ENCODE measurements at regions not wholly inside any gene's neighbourhood (a gene's known extent, or its start where the extent isn't known, plus 50 kb on each side); places are given as distances from the start of the nearest gene placed in this dataset.

DNA sequence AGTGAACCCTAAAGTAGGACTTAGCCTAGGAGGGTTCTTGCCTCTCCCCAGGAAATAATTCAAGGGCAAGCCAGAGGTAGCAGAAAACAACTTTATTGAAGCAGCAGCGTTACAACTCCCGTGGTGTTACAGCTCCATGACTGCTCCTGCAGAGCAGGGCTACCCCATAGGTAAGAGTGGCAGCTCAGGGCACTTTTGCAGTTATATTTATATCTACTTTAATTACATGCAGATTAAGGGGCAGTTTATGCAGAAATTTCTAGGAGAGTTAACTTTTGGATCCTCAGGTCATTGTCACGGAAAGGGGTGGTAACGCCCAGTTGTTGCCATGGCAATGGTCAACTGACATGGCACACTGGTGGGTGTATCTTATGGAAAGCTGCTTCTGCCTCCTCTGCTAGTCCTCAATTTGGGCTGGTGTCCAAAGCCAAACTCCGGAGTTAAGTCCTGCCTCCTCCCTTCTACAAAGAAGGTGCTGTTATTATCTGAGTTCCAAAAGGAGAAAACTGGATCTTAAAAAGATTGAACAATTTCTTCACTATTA lies 1413.0 kb downstream of the DSC3 start:
- Mint-ChIP-seq H3K27ac (no peak overlapping the region), H3K4me1 (no peaks in the 10 kb centered on the region), H3K4me3 (no peak overlapping the region), H3K27me3 (no peaks in the 10 kb centered on the region), H3K9me3 (no peaks in the 10 kb centered on the region)
- DNase-seq (no peak), ATAC-seq (no peak)

DNA sequence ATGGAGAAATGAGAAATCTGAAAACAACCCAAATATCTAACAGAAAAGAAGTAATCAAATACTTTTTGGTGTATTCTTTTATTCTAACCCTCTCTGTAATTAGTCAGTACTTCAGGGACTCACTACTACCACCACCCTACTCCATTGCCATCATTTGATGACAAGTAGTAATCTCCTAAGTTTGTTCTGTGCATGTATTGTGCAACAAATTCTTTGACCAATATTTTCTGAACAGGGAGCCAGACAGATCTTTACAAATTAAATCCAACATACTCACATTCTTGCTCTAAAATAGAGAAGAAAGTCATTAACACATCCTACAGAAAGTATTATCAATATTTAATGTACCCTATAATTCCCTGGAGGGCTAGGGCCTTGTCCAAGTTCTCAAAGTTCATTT lies 1416.4 kb downstream of the DSC3 start:
- ATAC-seq: no peak
- H3K4me1 Mint-ChIP-seq: no peaks in the 10 kb centered on the region
- no peak for DNase-seq
- H3K9me3 Mint-ChIP-seq: peaks cover 0 to 7% of the 10 kb centered on the region in 2 donors
- no peaks in the 10 kb centered on the region for H3K27me3 Mint-ChIP-seq
- H3K4me3 Mint-ChIP-seq: no peak overlapping the region
- H3K27ac Mint-ChIP-seq: no peak overlapping the region

DNA sequence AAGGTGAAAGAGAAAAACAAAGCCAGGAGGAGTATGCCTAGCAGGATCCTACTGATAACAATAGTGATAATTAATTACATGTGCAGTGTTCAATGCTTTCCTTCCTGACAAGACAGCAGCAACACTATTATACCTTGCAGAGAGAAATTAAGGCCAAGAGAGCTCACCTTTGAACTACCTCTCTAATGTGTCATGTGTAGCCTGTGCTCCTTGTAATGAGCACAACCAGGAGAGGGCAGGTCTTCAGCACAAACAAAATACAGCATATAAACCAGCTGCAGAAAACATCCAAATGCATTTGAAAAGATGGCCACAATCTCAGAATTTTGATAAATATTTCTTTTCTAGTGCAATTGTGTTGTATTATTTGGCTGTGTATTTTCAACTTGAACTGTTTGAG lies 1425.7 kb downstream of the DSC3 start:
- DNase-seq (no peak), ATAC-seq (no peak)
- H3K4me3 Mint-ChIP-seq: no peak overlapping the region
- H3K27ac Mint-ChIP-seq: no peak overlapping the region
- peaks cover 0 to 4% of the 10 kb centered on the region in 2 donors for H3K9me3 Mint-ChIP-seq
- H3K27me3 Mint-ChIP-seq: no peaks in the 10 kb centered on the region
- no peaks in the 10 kb centered on the region for H3K4me1 Mint-ChIP-seq

DNA sequence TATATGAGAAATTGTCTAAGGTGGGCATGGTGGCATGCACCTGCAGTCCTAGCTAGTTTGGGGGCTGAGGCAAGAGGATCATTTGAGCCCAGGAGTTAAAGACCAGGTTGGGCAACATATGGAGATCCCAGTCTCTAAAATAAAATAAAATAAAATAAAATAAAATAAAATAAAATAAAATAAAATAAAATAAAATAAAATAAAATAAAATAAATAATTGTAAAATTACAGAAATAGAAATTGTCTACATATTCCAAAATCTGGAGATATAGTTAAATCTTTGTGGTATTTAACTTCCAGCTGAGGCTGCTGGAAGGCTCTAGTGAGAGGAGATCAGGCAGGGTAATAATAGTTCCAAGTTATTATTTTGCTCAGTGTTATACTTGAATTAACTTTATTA lies 1432.1 kb upstream of the CDH2 start:
- no peaks in the 10 kb centered on the region for H3K4me1 Mint-ChIP-seq
- no peak overlapping the region for H3K4me3 Mint-ChIP-seq
- no peak overlapping the region for H3K27ac Mint-ChIP-seq
- no peak for ATAC-seq
- DNase-seq: no peak
- peaks cover 21 to 39% of the 10 kb centered on the region in 2 donors for H3K9me3 Mint-ChIP-seq
- no peaks in the 10 kb centered on the region for H3K27me3 Mint-ChIP-seq

DNA sequence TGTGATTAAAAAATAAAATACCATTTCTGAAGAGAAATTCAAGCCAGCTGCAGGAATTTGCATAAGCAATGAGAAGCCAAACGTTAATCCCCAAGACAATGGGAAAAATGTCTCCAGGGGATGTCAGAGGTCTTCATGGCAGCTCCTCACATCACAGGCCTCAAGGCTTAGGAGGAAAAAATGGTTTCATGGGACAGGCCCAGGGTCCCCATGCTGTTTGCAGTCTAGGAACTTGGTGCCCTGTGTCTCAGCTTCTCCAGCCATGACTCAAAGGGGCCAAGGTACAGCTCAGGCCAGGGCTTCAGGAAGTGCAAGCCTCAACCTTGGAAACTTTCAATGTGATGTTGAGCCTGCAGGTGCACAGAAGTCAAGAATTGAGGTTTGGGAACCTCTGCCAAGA lies 1428.4 kb upstream of the CDH2 start:
- no peak overlapping the region for H3K4me3 Mint-ChIP-seq
- H3K27me3 Mint-ChIP-seq: no peaks in the 10 kb centered on the region
- no peak for DNase-seq
- no peak overlapping the region for H3K27ac Mint-ChIP-seq
- H3K4me1 Mint-ChIP-seq: no peaks in the 10 kb centered on the region
- H3K9me3 Mint-ChIP-seq: peaks cover 23 to 39% of the 10 kb centered on the region in 2 donors
- no peak for ATAC-seq

DNA sequence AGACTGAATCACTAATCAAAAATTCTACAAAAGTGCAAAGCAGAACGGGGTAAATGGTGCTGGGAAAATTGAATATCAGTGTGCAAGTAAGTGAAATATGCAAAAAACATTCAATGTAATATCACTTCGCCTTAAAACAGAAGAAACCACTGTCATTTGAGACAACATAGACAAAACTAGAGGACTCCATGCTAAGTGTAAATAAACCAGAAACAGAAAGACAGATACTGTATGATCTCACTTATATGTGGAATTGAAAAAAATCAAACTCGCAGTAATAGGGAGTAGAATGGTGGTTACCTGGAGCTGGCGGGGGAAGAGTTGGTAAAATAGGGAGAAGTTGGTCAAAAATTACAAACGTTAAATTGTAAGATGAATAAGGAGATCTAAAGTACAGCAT lies 1420.0 kb upstream of the CDH2 start:
- Mint-ChIP-seq H3K4me1 (no peaks in the 10 kb centered on the region), H3K27ac (no peak overlapping the region), H3K27me3 (no peaks in the 10 kb centered on the region), H3K9me3 (peaks cover 0 to 7% of the 10 kb centered on the region in 2 donors), H3K4me3 (no peak overlapping the region)
- peak; percentile 40 for ATAC-seq
- DNase-seq: no peak

DNA sequence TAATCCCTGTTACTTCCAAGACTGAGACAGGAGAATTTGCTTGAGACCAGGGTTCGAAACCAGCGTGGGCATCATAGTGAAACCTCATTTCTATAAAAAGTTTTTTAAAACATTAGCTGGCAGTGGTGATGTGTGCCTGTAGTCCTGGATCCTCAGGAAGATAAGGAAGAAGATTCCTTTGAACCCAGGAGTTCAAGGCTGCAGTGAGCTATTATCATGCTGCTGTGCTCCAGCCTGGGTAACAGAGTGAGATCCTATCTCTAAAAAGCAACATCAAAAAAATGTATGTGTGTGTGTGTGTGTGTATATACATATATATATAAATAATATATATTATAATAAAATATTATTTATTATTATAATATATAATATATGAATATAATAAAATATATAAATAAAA lies 1417.6 kb upstream of the CDH2 start:
- ATAC-seq (no peak), DNase-seq (no peak)
- Mint-ChIP-seq H3K27me3 (no peaks in the 10 kb centered on the region), H3K4me3 (no peak overlapping the region), H3K9me3 (peaks cover 7 to 9% of the 10 kb centered on the region in 2 donors), H3K4me1 (no peaks in the 10 kb centered on the region), H3K27ac (no peak overlapping the region)

DNA sequence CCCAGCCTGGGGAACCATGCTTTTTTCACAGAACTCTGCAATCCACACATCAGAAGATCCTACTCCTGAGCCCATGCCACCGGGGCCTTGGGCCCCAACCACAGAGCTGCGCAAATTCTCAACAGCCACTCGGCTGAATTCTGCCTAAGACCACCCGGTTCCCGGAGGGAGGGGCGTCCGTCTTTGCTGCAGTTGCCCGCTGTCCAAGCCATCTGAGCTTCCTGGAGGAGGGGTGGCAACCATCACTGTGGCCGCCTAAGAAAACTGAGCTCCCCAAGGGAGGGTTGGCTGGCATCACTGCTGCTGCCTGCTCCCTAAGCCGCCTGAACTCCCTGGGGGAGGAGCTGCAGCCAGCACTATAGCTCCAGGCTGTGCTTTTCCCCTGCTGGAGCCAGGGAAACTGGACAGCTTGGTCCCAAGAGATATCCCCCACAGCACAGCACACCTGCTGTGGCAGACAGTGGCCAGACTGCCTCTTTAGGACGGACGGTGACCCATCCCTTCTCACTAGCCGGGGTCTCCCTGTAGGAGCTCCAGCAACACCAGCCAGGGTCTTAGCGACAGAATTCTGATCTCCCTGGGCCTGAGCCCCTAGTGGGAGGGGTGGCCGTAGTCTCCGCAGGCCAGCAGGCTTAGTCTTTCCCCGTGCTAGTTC lies 1411.6 kb upstream of the CDH2 start:
- no peaks in the 10 kb centered on the region for H3K4me1 Mint-ChIP-seq
- H3K27ac Mint-ChIP-seq: no peak overlapping the region
- H3K27me3 Mint-ChIP-seq: no peaks in the 10 kb centered on the region
- no peak overlapping the region for H3K4me3 Mint-ChIP-seq
- DNase-seq: no peak
- peaks cover 17 to 23% of the 10 kb centered on the region in 2 donors for H3K9me3 Mint-ChIP-seq
- ATAC-seq: no peak

DNA sequence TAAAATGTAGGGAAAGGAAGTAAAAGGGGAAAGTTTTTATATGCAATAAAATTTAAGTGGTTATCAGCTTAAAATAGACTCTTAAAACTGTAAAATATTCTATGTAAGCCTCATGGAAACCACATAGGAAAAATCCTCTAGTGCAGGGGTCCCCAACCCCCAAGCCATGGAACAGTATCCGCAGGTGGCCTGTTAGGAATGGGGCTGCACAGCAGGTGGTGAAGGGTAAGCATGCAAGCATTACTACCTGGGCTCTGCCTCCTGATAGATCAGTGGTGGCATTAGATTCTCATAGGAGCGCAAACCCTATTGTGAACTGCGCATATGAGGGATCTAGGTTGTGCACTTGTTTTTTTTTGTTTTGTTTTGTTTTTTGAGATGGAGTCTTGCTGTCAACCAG lies 1409.3 kb upstream of the CDH2 start:
- Mint-ChIP-seq H3K27me3 (no peaks in the 10 kb centered on the region), H3K27ac (no peak overlapping the region), H3K4me1 (no peaks in the 10 kb centered on the region), H3K4me3 (no peak overlapping the region), H3K9me3 (peaks cover 17 to 18% of the 10 kb centered on the region in 2 donors)
- ATAC-seq (no peak), DNase-seq (no peak)

DNA sequence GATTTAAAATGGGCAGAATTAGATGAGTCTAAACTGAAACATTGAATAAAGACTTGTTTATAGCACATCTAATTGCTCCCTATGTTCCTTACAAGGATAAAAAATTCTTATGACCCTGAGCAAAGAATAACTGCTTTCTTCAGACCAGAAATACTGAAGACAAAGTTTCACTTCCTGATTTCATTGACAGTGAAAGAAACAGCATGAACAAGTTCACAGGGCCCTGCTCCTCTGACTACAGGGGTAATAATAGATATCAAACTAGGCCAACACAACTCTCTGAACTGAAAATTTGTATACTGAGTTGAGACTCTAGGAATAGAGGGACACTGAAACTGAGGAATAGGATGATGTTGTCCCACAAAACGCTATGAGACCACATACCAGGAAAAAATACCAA lies 1383.3 kb upstream of the CDH2 start:
- H3K27ac Mint-ChIP-seq: no peak overlapping the region
- H3K9me3 Mint-ChIP-seq: peaks cover 0 to 13% of the 10 kb centered on the region in 2 donors
- no peak overlapping the region for H3K4me3 Mint-ChIP-seq
- ATAC-seq: no peak
- no peaks in the 10 kb centered on the region for H3K27me3 Mint-ChIP-seq
- no peak for DNase-seq
- H3K4me1 Mint-ChIP-seq: no peaks in the 10 kb centered on the region

DNA sequence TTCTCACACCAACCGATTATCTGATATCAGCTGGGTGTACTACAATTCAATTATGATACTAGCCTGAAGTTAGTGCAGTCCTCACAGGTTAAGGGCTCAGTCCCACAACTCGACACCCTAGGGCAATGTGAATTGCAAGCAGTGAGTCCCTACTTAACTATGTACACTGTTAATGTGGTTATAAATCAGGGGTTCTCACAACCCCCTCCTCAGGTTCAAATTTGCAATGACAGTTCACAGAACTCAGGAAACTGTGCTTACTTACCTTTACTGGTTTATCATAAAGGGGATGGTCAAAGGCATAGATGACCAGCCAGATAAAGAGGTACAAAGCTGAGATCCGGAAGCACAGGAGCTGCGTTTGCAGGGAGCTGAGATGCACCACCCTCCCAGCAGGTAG lies 1379.1 kb upstream of the CDH2 start:
- Mint-ChIP-seq H3K27me3 (no peaks in the 10 kb centered on the region), H3K4me1 (no peaks in the 10 kb centered on the region)

DNA sequence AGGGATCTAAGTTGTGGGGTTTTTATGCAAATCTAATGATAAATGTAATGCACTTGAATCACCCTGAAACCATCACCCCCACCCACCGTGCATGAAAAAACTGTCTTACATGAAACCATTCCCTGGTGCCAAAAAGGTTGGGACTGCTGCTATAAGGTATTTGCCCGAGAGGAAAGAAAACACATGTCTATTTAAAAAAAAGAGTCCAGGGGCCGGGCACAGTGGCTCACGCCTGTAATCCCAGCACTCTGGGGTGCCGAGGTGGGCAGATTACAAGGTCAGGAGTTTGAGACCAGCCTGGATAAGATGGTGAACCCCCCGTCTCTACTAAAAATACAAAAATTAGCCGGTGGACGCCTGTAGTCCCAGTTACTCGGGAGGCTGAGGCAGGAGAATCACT lies 1372.8 kb upstream of the CDH2 start:
- DNase-seq (no peak), ATAC-seq (no peak)
- H3K4me1 Mint-ChIP-seq: no peaks in the 10 kb centered on the region
- no peak overlapping the region for H3K27ac Mint-ChIP-seq
- no peaks in the 10 kb centered on the region for H3K27me3 Mint-ChIP-seq
- H3K4me3 Mint-ChIP-seq: no peak overlapping the region
- peaks cover 3 to 6% of the 10 kb centered on the region in 2 donors for H3K9me3 Mint-ChIP-seq

More for the DNA sequence above, 1379.1 kb upstream of the CDH2 start:
- no peak overlapping the region for H3K4me3 Mint-ChIP-seq
- DNase-seq (no peak), ATAC-seq (no peak)
- peaks cover 0 to 5% of the 10 kb centered on the region in 2 donors for H3K9me3 Mint-ChIP-seq
- no peak overlapping the region for H3K27ac Mint-ChIP-seq

DNA sequence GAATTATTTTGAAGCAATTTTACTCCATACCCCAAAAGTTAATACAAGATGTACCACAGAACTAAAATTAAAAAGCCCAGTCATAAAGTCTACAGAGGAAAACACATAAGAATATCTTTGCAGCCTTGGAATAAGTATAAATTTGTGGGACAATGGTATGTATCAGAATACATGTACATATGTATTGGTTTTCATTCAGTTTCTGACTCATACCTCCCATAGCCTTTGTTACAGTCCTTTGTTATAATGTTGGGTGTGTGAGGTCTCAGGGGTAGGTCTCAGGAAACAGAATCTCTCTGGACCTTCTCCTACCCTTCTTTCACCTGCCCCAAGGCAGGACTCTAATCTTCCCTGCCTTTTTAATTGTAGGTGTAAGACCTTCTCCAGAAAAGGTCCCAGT lies 1370.7 kb upstream of the CDH2 start:
- no peak overlapping the region for H3K27ac Mint-ChIP-seq
- no peak for ATAC-seq
- H3K4me1 Mint-ChIP-seq: no peaks in the 10 kb centered on the region
- no peak for DNase-seq
- H3K27me3 Mint-ChIP-seq: no peaks in the 10 kb centered on the region
- H3K9me3 Mint-ChIP-seq: peaks cover 0 to 6% of the 10 kb centered on the region in 2 donors
- H3K4me3 Mint-ChIP-seq: no peak overlapping the region

DNA sequence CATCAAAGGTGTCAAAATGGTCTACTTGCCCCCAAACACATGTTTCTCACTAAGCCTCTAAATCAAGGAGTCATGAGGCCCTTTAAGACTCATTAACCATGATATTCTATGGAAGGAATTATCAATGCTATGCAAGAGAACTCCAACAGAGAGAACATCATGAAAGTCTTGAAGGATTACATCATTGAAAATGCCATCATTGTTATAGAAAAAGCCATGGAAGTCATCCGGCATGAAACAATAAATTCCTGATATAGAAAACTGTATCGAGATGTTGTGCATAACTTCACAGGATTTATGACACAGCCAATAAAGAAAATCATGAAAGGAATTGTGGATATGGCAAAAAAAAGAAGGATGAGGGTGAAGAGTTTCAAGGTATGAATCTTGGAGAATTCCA lies 1363.6 kb upstream of the CDH2 start:
- H3K4me1 Mint-ChIP-seq: no peaks in the 10 kb centered on the region

DNA sequence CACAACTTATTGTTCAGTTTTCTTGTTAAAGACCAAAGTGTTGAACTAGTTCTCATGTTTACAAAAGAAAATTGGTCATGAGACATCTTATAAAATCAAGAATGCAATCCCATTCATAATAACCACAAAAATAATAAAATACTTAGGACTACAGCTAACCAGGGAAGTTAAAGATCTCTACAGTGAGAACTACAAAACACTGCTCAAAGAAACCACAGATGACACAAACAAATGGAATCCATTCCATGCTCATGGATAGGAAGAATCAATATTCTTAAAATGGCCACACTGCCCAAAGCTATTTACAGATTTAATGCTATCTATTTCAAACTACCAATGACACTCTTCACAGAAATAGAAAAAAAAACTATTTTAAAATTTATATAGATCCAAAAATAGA lies 1354.8 kb upstream of the CDH2 start:
- DNase-seq (no peak), ATAC-seq (no peak)
- H3K9me3 Mint-ChIP-seq: peaks cover 20 to 30% of the 10 kb centered on the region in 2 donors
- no peak overlapping the region for H3K27ac Mint-ChIP-seq
- no peak overlapping the region for H3K4me3 Mint-ChIP-seq
- H3K27me3 Mint-ChIP-seq: no peaks in the 10 kb centered on the region
- no peaks in the 10 kb centered on the region for H3K4me1 Mint-ChIP-seq

More for the DNA sequence above, 1363.6 kb upstream of the CDH2 start:
- DNase-seq (no peak), ATAC-seq (no peak)
- Mint-ChIP-seq H3K27ac (no peak overlapping the region), H3K27me3 (no peaks in the 10 kb centered on the region), H3K9me3 (peaks cover 5 to 21% of the 10 kb centered on the region in 2 donors), H3K4me3 (no peak overlapping the region)

DNA sequence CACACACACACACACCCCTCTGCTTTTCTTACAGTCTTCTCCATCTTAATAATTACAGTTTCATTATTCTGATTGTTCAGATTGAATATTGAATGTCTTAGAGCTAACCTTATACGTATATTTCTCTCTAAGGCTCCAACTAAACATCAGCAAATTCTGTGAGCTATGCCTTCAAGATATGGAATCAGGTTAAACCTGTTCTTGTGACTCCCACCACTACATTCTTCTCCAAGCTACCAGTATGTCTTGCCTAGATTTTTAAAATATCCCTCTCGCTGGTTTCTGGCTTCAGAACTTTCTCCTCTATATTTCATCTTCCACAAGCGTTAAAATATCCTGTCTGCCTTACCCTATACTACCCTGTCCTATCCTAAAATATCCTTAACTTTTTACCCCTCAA lies 1346.4 kb upstream of the CDH2 start:
- Mint-ChIP-seq H3K9me3 (peaks cover 17 to 19% of the 10 kb centered on the region in 2 donors), H3K4me3 (no peak overlapping the region), H3K27ac (no peak overlapping the region), H3K4me1 (no peaks in the 10 kb centered on the region), H3K27me3 (no peaks in the 10 kb centered on the region)
- no peak for DNase-seq
- ATAC-seq: no peak

DNA sequence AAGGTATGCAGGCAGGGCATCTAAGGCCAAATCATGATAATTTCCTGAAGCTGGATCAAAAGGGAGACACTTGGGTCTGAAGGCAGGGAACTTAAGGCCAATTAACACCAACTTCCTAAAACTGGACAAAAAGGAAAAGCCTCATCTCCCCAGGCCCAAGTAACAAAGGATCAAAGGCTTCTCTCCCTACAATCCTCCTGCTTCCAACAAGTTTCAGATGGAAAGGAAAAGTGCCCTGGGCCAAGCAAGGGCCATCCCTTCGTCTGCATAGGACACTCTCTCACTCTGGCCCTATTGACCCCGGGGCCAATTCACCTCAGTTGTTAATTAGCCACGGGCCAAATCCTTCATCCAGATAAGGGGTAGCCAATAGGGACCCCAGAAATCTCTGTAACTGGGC lies 1335.8 kb upstream of the CDH2 start:
- Mint-ChIP-seq H3K27me3 (no peaks in the 10 kb centered on the region), H3K27ac (no peak overlapping the region), H3K4me1 (no peaks in the 10 kb centered on the region), H3K4me3 (no peak overlapping the region), H3K9me3 (peaks cover 9 to 20% of the 10 kb centered on the region in 2 donors)
- ATAC-seq (no peak), DNase-seq (no peak)
